ENCODE measurements at regions not wholly inside any gene's neighbourhood (a gene's known extent, or its start where the extent isn't known, plus 50 kb on each side); places are given as distances from the start of the nearest gene placed in this dataset.

DNA sequence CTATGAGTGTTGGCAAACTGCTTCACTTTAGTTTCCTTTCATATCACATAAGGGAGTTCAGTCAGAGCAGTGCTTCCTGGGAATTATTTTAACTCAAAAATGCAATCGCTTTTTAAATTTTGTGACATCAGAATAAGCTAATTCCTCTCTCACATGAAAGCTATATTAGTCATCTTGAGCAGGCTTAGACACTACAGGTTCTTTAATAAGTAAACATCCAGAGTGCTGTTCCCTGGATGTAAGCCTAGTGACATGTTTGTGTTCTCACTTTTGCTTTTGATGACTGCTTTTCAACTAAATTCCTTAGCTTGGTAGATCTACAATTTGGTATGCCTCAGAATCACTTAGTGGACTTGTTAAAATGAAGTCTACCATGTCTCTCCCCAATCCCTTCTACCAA is 252.7 kb upstream of the POU3F2 start:
- DNase-seq = no peak

DNA sequence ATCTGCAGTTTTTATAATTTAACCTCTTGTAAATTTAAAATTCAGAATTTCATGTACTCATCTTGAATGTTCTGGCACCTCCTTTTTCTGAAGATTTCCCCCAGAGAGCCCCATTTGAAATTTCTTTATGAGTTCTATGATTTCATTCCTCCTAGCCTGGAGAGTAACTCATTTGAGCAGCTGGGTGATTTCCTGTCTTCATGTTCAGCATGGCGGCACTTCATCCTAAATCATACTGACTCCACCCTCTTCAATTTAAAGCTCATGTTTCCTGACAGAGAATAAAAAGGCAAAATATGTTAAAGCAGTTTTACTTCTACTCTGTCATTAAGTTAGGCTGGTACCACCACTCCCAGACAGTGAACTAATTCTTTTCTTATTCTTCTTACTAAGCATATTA is 250.9 kb upstream of the POU3F2 start:
- DNase-seq = no peak

DNA sequence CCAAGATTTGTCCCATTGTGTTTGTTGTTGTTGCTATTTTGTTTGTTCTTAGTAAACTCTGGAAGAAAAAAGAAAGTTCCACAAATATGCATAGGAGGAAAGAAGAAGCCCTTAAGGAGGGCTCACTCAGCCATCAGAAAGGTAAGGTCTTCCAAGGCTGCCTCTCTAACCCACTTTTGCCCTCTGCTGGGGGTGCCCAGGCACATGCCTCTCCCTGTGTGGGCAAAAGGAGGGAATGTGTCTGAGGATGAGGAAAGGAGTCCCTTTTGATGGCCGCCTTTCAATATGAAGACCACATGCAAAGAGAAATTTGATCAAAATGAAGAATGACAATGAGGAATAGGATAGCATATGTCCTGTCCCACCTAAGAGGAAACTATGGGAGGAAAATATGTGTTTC is 248.2 kb upstream of the POU3F2 start:
- no peak for DNase-seq

- DNase-seq = no peak
Measured at GRCh38 chr6:98587555-98587954, 246.8 kb upstream of the POU3F2 start.

DNA sequence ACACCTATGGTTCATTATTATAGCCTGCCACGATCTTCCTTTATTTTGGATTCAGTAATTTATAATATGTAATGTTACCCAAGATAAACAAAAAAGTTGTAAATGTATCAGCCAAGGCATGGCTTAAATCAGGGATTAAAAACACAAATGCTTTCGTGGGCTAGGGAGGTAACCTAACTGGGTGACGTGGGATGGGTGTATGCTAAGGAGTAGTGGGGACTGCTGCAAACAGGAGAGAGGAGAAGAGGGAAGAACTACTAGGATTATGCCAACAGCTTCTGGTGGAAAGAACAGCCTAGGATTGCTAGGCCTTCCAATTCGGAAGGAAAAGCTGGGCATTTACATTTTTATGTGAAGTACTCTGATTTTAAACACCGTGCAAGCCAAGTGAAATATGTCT is 244.8 kb upstream of the POU3F2 start:
- no peak for DNase-seq

DNA sequence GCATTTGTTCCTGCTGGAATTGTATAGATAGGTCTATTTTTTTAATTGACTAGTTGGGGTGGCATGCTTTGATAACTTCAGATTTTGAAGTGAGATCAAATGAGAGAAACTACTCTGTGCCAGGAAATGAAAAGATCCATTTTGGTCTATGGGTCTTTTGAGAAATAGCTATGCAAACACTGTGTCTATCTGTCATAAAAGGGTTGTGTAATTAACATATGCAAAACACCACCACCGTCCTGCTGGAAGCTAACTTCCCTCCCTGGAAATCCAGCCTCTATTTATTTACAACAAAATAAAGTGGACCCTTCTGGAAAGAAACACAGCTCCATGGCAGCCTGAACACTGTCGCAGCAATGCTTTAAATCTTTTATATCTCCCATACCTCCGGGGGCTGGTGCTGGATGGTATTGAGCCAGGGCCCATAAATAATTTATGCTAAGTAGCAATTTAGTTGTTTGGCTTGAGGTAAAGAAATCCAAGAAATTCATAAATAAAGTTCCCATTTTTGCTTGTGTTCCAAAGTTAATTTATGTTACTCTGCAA is 244.2 kb upstream of the POU3F2 start:
- no peak for DNase-seq

- no peak for DNase-seq
Measured at GRCh38 chr6:98590997-98591396, 243.4 kb upstream of the POU3F2 start.

- no peak for DNase-seq
Measured at GRCh38 chr6:98593676-98594075, 240.7 kb upstream of the POU3F2 start.

GRCh38 chr6:98601716-98602115 is 232.7 kb upstream of the POU3F2 start:
- DNase-seq = no peak

- no peak for DNase-seq
Measured at GRCh38 chr6:98605705-98606104, 228.7 kb upstream of the POU3F2 start.

GRCh38 chr6:98627129-98627775 is 207.1 kb upstream of the POU3F2 start:
- DNase-seq = no peak

GRCh38 chr6:98633886-98634285 is 200.5 kb upstream of the POU3F2 start:
- no peak for DNase-seq

DNA sequence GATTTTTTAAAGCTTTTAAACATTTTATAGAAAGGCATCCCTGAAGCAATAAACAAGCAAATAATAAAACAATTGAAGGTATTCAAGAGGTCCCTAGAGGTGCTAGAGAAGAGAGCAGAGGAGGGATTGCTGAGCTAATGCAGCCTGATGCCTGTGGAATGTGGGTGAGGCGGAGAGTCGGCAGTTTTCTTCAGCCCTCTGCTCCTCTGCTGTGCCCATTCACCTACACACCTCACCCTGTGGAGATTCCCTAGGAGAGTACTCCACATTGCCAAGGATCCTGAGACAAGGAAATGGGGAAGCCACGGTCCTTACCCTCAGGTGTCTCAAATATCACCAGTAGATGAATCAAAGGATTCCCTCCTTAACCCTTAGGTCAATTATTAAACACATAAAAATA is 199.8 kb upstream of the POU3F2 start:
- DNase-seq = no peak

- DNase-seq = no peak
Measured at GRCh38 chr6:98635191-98635590, 199.2 kb upstream of the POU3F2 start.

DNA sequence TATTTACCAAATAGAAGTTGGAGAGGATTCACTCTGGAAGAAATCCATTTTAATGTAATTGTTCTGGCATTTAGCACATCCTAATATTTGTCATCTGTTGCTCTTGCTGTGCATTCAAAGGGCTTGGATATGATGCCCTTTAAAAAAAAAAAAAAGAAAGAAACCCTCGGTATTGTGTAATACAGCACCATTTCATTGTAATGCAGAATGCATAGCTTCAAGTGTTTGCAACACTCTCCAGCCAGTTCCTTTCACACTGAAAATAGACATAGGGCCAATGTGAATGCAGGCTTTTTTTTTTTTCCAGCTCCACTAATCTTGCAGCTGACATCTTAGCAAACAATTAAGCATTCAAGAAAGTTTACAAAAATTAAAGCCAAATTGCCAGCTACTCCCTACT is 197.4 kb upstream of the POU3F2 start:
- DNase-seq = no peak

GRCh38 chr6:98639089-98639635 is 195.2 kb upstream of the POU3F2 start:
- no peak for DNase-seq

DNA sequence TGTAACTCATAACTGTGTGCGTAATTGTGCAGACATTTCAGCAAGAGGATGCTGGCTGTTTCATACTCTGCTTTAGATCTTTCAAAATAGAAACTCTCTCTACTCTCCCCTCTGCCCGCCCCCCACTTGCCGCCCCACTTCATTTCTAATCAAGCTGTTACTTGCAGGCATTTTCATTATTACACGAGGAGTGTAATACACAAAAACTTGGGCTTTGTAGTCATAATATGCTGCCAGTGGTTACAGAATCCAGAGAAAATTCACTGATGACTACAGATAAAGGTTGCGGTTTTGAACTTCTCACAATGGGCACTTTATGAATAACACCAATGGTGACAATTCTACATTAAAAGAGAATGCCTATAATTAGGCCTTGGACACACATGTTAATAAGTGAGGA is 194.0 kb upstream of the POU3F2 start:
- DNase-seq = no peak

GRCh38 chr6:98641949-98642719 is 192.2 kb upstream of the POU3F2 start:
- no peak for DNase-seq

GRCh38 chr6:98644063-98644462 is 190.3 kb upstream of the POU3F2 start:
- DNase-seq = no peak

- DNase-seq = no peak
Measured at GRCh38 chr6:98648211-98648914, 186.0 kb upstream of the POU3F2 start.

DNA sequence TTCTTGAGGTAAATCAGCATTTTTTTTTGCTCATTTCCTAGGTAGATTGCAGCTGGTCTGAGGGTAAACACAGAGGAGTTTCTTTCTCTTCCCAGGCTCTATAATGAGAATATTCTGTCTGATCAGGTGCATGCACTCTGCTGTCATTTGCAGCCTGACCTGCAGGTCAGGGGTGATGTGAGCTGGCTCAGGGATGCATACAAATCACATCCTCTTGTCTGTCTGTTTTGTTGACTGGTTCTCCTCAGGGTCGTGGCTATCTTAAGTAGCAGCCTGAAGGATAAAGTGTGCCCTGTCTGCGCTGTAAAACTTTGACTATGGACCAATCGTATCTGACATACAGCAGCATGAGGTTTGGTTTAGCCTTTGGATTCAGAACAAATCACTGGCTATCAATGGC is 183.4 kb upstream of the POU3F2 start:
- no peak for DNase-seq

DNA sequence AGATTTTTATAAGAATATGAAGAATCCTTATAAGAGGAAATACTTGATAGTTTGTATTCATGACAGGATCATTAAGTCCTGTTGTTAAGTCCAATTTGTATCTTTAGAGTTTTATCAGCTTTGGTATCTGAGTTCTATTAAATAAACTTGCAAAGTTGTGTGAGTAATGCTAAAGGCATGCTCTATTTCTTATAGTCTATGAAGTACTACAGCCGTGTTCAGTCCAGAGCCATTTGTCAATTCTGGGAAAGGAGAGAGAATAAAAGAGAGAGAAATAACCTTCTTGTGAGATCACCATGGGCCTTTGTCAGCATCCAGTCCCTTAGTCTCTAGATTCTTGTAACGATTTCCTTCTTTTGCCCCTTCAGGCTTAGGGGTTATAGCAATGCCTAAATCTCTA is 181.2 kb upstream of the POU3F2 start:
- no peak for DNase-seq

GRCh38 chr6:98657764-98658163 is 176.6 kb upstream of the POU3F2 start:
- DNase-seq = no peak

DNA sequence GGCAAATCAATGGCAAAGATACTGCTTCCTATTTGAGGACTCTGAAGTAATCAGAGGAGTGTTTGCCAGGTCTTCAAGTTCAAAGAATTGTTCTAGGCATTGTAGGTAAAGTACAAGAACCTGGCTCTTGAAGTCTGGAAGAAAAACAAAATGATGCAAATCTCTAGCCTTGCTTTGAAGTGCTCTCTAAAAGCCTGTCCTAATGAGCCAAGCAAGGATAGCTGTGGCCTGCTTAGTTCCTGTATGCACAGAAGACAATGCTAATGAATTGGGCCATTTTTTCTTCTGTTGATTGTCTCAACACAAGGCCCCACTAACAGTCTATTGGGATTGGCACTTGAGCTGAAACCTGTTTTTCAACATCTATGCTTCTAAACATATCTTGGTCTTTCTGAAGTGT is 165.0 kb upstream of the POU3F2 start:
- no peak for DNase-seq

Data from activated CD4-positive, CD25-positive, alpha-beta regulatory T cell (primary cell).